ENCODE measurements at regions not wholly inside any gene's neighbourhood (a gene's known extent, or its start where the extent isn't known, plus 50 kb on each side); places are given as distances from the start of the nearest gene placed in this dataset.

- no peak for TF ChIP-seq GTF2F1 (IDR thresholded peaks at IDR 0.05; ENCODE audit: borderline replicate concordance, low read depth, low read length)
- TF ChIP-seq JUND (IDR thresholded peaks at IDR 0.05; ENCODE audit: low read length), result no peak
Observed at GRCh38 chr13:44802491-44802890, 186.8 kb downstream of the NUFIP1 start (continued).
